ENCODE measurements at regions not wholly inside any gene's neighbourhood (a gene's known extent, or its start where the extent isn't known, plus 50 kb on each side); places are given as distances from the start of the nearest gene placed in this dataset.

- TF ChIP-seq CTCF (IDR thresholded peaks at IDR 0.05; ENCODE audit: low read length) (no peak), EZH2 (optimal IDR thresholded peaks at IDR 0.05; ENCODE audit: low read depth, low read length) (no peak), EZH2phosphoT487 (IDR thresholded peaks at IDR 0.05; ENCODE audit: low read length) (no peak)
These were observed 507.5 kb downstream of the EIPR1 start for GRCh38 chr2:2870106-2870505.

Measured in MM.1S (cell line).